Psoas muscle (tissue), 7 donors: ENCODE measurements at regions not wholly inside any gene's neighbourhood (a gene's known extent, or its start where the extent isn't known, plus 50 kb on each side); places are given as distances from the start of the nearest gene placed in this dataset.

Experiments used
- ATAC-seq, 4 donors: fragments of 200-7000 bp; cut with Tn5 transposase; one replicate each; pipeline ENCODE4 v1.9.1; 2020; ENCODE audit warnings: moderate library complexity in 3 of 4, mild to moderate bottlenecking in 2 of 4
- DNase-seq, 2 donors: peaks; one replicate each; pipeline ENCODE4 v3.0.0-alpha.2; 2020
- H3K27ac ChIP-seq: fragments of 200-600 bp; one replicate; pipeline ENCODE4 v1.8.0; 2022
- H3K27me3 ChIP-seq, 3 donors: fragments of 200-600 bp in 1 of 3; one replicate each; pipeline versions ENCODE4 v1.6.1 to v1.8.0; 2013 to 2022; ENCODE audit warnings: low read length in 2 of 3, mild to moderate bottlenecking in 2 of 3, moderate library complexity in 1 of 3; ENCODE audit not compliant: insufficient read depth in 3 of 3
- H3K36me3 ChIP-seq, 2 donors: fragments of 200-600 bp in 1 of 2; one replicate each; pipeline versions ENCODE4 v1.6.1 to v1.8.0; 2013 to 2022; ENCODE audit warnings: low read depth in 1 of 2, mild to moderate bottlenecking in 1 of 2, moderate library complexity in 1 of 2; ENCODE audit not compliant: insufficient read depth in 1 of 2
- H3K4me1 ChIP-seq: fragments of 200-600 bp; one replicate; pipeline ENCODE4 v1.8.0; 2022
- H3K4me3 ChIP-seq: fragments of 200-600 bp; one replicate; pipeline ENCODE4 v1.8.0; 2022; ENCODE audit warnings: mild to moderate bottlenecking
- H3K9me3 ChIP-seq: fragments of 200-600 bp; one replicate; pipeline ENCODE4 v1.8.0; 2022
- WGBS, 3 donors: extraction: QIAGEN DNeasy Blood & Tissue Kit; methylation state at CpG; one replicate each; pipeline versions ENCODE4 v1.1.6 to v1.1.7; 2013; 5-methylcytosine and 5-hydroxymethylcytosine counted together
- intact Hi-C, 2 donors: fragments of 100-400 bp; cut with DNase I; formaldehyde crosslinking; loops; one replicate each; pipeline versions ENCODE4 v1.11.0 to v1.14.2; 2022
- TF ChIP-seq, protein P1 (sequence below): fragments of 200-600 bp; IDR thresholded peaks from one replicate; pipeline ENCODE4 v1.8.0; 2022; ENCODE audit warnings: antibody characterized with exemption
- donor health status: healthy with polysubstance abuse.
- donor health status: DM: no; HTN: no; CAD: no; lungs with moderate emphysema.
- donor health status: Bipolar disorder and iron deficiency.
- donor health status: healthy.
- donor health status: DM: yes; HTN: yes; CAD: no.
- donor health status: DM: no; HTN: no; CAD: no.
- donor health status: DM: yes; HTN: yes; CAD: no.

- no peak for DNase-seq
- Histone ChIP-seq H3K4me3 (no peak overlapping the region), H3K36me3 (no peaks in the 10 kb centered on the region), H3K4me1 (no peaks in the 10 kb centered on the region), H3K27ac (no peak overlapping the region), H3K9me3 (no peaks in the 10 kb centered on the region), H3K27me3 (no peaks in the 10 kb centered on the region)
- intact Hi-C loops, result loop anchor here (2.0 to 10.0 kb wide), 5 partner anchors 64 to 609 kb away; no protein-coding TSS in a partner anchor
- no peak for ATAC-seq
- WGBS, 3 donors, result 20 to 33% (median 21%) methylated on average over 7 of the region's 7 CpGs
- TF ChIP-seq, protein P1, sequence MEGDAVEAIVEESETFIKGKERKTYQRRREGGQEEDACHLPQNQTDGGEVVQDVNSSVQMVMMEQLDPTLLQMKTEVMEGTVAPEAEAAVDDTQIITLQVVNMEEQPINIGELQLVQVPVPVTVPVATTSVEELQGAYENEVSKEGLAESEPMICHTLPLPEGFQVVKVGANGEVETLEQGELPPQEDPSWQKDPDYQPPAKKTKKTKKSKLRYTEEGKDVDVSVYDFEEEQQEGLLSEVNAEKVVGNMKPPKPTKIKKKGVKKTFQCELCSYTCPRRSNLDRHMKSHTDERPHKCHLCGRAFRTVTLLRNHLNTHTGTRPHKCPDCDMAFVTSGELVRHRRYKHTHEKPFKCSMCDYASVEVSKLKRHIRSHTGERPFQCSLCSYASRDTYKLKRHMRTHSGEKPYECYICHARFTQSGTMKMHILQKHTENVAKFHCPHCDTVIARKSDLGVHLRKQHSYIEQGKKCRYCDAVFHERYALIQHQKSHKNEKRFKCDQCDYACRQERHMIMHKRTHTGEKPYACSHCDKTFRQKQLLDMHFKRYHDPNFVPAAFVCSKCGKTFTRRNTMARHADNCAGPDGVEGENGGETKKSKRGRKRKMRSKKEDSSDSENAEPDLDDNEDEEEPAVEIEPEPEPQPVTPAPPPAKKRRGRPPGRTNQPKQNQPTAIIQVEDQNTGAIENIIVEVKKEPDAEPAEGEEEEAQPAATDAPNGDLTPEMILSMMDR, result no peak
These were observed 60.5 kb upstream of the TRIM2 start for GRCh38 chr4:153143527-153144348.

GRCh38 chr4:153146031-153146430 lies 58.2 kb upstream of the TRIM2 start:
- Histone ChIP-seq H3K4me1 (no peaks in the 10 kb centered on the region), H3K9me3 (no peaks in the 10 kb centered on the region), H3K27ac (no peak overlapping the region), H3K27me3 (no peaks in the 10 kb centered on the region), H3K4me3 (no peak overlapping the region), H3K36me3 (no peaks in the 10 kb centered on the region)
- intact Hi-C loops, result loop anchor here in 1 of 2 donors (10.0 kb wide), 1 partner anchor 489 kb away; no protein-coding TSS in a partner anchor
- TF ChIP-seq, protein P1, result no peak
- WGBS, 3 donors, result 76 to 100% (median 89%) methylated on average over 1 of the region's 1 CpG
- ATAC-seq, result no peak
- no peak for DNase-seq

- DNase-seq (no peak), ATAC-seq (no peak)
- TF ChIP-seq, protein P1, result no peak
- WGBS, 3 donors, result 88 to 95% (median 90%) methylated on average over 4 of the region's 4 CpGs
- peaks cover 0 to 3% (median 0%) of the 10 kb centered on the region in 3 donors for H3K27me3 ChIP-seq
- no peaks in the 10 kb centered on the region for H3K9me3 ChIP-seq
- no peaks in the 10 kb centered on the region for H3K4me1 ChIP-seq
- H3K4me3 ChIP-seq, result no peak overlapping the region
- no peaks in the 10 kb centered on the region for H3K36me3 ChIP-seq
- H3K27ac ChIP-seq, result no peak overlapping the region
- intact Hi-C loops, result loop anchor here in 1 of 2 donors (10.0 kb wide), 1 partner anchor 488 kb away; no protein-coding TSS in a partner anchor
These were observed 57.3 kb upstream of the TRIM2 start for GRCh38 chr4:153146961-153147360.

- no peaks in the 10 kb centered on the region for H3K36me3 ChIP-seq
- H3K4me3 ChIP-seq, result no peak overlapping the region
- DNase-seq, result no peak
- intact Hi-C loops, result loop anchor here in 1 of 2 donors (10.0 kb wide), 1 partner anchor 486 kb away; no protein-coding TSS in a partner anchor
- TF ChIP-seq, protein P1, result no peak
- ATAC-seq, result no peak
- WGBS, 3 donors, result 37 to 42% (median 39%) methylated on average over 3 of the region's 3 CpGs
- no peaks in the 10 kb centered on the region for H3K9me3 ChIP-seq
- no peak overlapping the region for H3K27ac ChIP-seq
- no peaks in the 10 kb centered on the region for H3K4me1 ChIP-seq
- peaks cover 0 to 3% (median 0%) of the 10 kb centered on the region in 3 donors for H3K27me3 ChIP-seq
These were observed 55.5 kb upstream of the TRIM2 start for GRCh38 chr4:153148791-153149190.
